ENCODE measurements at regions not wholly inside any gene's neighbourhood (a gene's known extent, or its start where the extent isn't known, plus 50 kb on each side); places are given as distances from the start of the nearest gene placed in this dataset.

GRCh38 chr16:79543219-79543618, 57.3 kb downstream of the MAF start:
- no peaks in the 10 kb centered on the region for H3K27me3 ChIP-seq (ENCODE audit: control insufficient read depth in 1 of 2, insufficient read depth in 2 of 2, low read length in 2 of 2)
- WGBS (ENCODE audit: low lambda C conversion rate), result 72% methylated on average over 7 of the region's 8 CpGs
- in situ Hi-C loops (cut with HindIII; ENCODE audit: extremely low pct_ligation_motif_present, low pct_unique_long_range_greater_than_20kb) (no loop called here), intact Hi-C loops (cut with micrococcal nuclease; ENCODE audit: unreplicated experiment) (no loop called here)
- no peak overlapping the region for H3K27ac ChIP-seq (ENCODE audit: extremely low read length, insufficient read depth, low read length)
- H3K4me2 ChIP-seq (ENCODE audit: low read depth, low read length), result no peak overlapping the region
- ATAC-seq (no peak), FAIRE-seq (no peak), DNase-seq (ENCODE audit: low spot score) (no peak)
- BruUV-seq (replicated peaks), result no TSS peak
- ChIA-PET CTCF (ENCODE audit: low intra/inter-chr PET ratio, low total read pairs) (no interaction called here), POLR2A (no interaction called here)
- H3K9me3 ChIP-seq (ENCODE audit: low read length), result no peaks in the 10 kb centered on the region
- no peaks in the 10 kb centered on the region for H4K20me1 ChIP-seq (ENCODE audit: insufficient read depth, low read length)
- no peaks in the 10 kb centered on the region for H3K4me1 ChIP-seq (ENCODE audit: insufficient read depth, low read length)
- no peak overlapping the region for H3K4me3 ChIP-seq (replicated peaks in 1 of 3; ENCODE audit: insufficient read depth in 1 of 3, low read depth in 2 of 3, low read length in 3 of 3)
- no peak overlapping the region for H3K9ac ChIP-seq (ENCODE audit: insufficient read depth, low read depth, low read length)
- no peaks in the 10 kb centered on the region for H3K36me3 ChIP-seq (replicated peaks in 1 of 2; ENCODE audit: control insufficient read depth in 1 of 2, insufficient read depth in 2 of 2, low read length in 2 of 2)
- H2AFZ ChIP-seq (ENCODE audit: low read length), result no peak overlapping the region
- H3K79me2 ChIP-seq (ENCODE audit: insufficient read depth, low read length), result no peaks in the 10 kb centered on the region
- no peak for TF ChIP-seq ZBTB21 (CRISPR knock-in tag; IDR thresholded peaks at IDR 0.05)
- TF ChIP-seq ZNF282 (IDR thresholded peaks at IDR 0.05; ENCODE audit: partially characterized antibody), result no peak
- no peak for TF ChIP-seq ZXDC (CRISPR knock-in tag; IDR thresholded peaks at IDR 0.05)
- no peak for TF ChIP-seq HOXA7 (CRISPR knock-in tag; IDR thresholded peaks at IDR 0.05)
- TF ChIP-seq ZNF275 (CRISPR knock-in tag; IDR thresholded peaks at IDR 0.05; ENCODE audit: borderline replicate concordance), result no peak
- no peak for TF ChIP-seq ZFP36L1 (CRISPR knock-in tag; IDR thresholded peaks at IDR 0.05)
- no peak for TF ChIP-seq ZNF800 (CRISPR knock-in tag; IDR thresholded peaks at IDR 0.05)
- no peak for TF ChIP-seq ZIK1 (CRISPR knock-in tag; IDR thresholded peaks at IDR 0.05; ENCODE audit: borderline replicate concordance, low read depth)
- no peak for TF ChIP-seq ZNF224 (CRISPR knock-in tag; IDR thresholded peaks at IDR 0.05)
- no peak for TF ChIP-seq ZBTB2 (CRISPR knock-in tag; IDR thresholded peaks at IDR 0.05; ENCODE audit: low read depth)
- no peak for TF ChIP-seq BRF2 (CRISPR knock-in tag; IDR thresholded peaks at IDR 0.05)
- no peak for TF ChIP-seq IKZF5 (CRISPR knock-in tag; IDR thresholded peaks at IDR 0.05)
- TF ChIP-seq GATAD1 (CRISPR knock-in tag; IDR thresholded peaks at IDR 0.05), result no peak
- no peak for TF ChIP-seq ZNF512 (CRISPR knock-in tag; IDR thresholded peaks at IDR 0.05)
